WTC11 (cell line): ENCODE measurements at regions not wholly inside any gene's neighbourhood (a gene's known extent, or its start where the extent isn't known, plus 50 kb on each side); places are given as distances from the start of the nearest gene placed in this dataset.

Experiments used
- ATAC-seq: fragments of 200-7000 bp; cut with Tn5 transposase; 2 replicates; pipeline ENCODE4 v1.10.0; 2021; ENCODE audit warnings: mild to moderate bottlenecking, moderate library complexity
- CTCF ChIA-PET: fragments of 300-600 bp; sonication (Branson Sonifier 250); formaldehyde crosslinking; loops from one replicate; lab custom pipeline; 2021; ENCODE audit warnings: antibody characterized with exemption; lab: Charles Lee
- POLR2A ChIA-PET: fragments of 350-600 bp; sonication (Branson Sonifier 250); formaldehyde crosslinking; loops from one replicate; lab custom pipeline; 2021; ENCODE audit warnings: antibody characterized with exemption; lab: Charles Lee
- DNase-seq: peaks from one replicate; pipeline ENCODE4 v3.0.0; 2021; ENCODE audit warnings: low spot score
- H3K27ac Mint-ChIP-seq: 2 replicates; pipeline ENCODE4 v1.8.0; 2021; ENCODE audit warnings: mixed read lengths
- H3K27me3 Mint-ChIP-seq: 2 replicates; pipeline ENCODE4 v1.8.0; 2021; ENCODE audit warnings: low read depth, mild to moderate bottlenecking, moderate library complexity, mixed read lengths
- H3K36me3 Mint-ChIP-seq: 2 replicates; pipeline ENCODE4 v1.8.0; 2021; ENCODE audit warnings: mixed read lengths
- H3K4me1 Mint-ChIP-seq: 2 replicates; pipeline ENCODE4 v1.8.0; 2022; ENCODE audit warnings: mixed read lengths
- H3K4me3 Mint-ChIP-seq: 2 replicates; pipeline ENCODE4 v1.8.0; 2021; ENCODE audit warnings: mild to moderate bottlenecking, moderate library complexity, mixed read lengths
- H3K9me3 Mint-ChIP-seq: 2 replicates; pipeline ENCODE4 v1.8.0; 2021; ENCODE audit warnings: mixed read lengths
- AFF4 ChIP-seq: sonication (generic); formaldehyde crosslinking; IDR thresholded peaks from 2 replicates; pipeline ENCODE4 v1.8.1; 2023; ENCODE audit warnings: mild to moderate bottlenecking, missing genetic modification reagents, borderline replicate concordance
- CBFB ChIP-seq: sonication (generic); formaldehyde crosslinking; IDR thresholded peaks from 2 replicates; pipeline ENCODE4 v1.8.1; 2022; ENCODE audit warnings: mild to moderate bottlenecking, low read depth, missing genetic modification reagents
- CDX4 ChIP-seq: fragments of 250-450 bp; sonication (Bioruptor Pico); IDR thresholded peaks from 2 replicates; pipeline ENCODE4 v1.9.0; 2021; ENCODE audit warnings: moderate library complexity, mild to moderate bottlenecking, inconsistent platforms, borderline replicate concordance
- EMX1 ChIP-seq: fragments of 250-450 bp; sonication (Bioruptor Pico); IDR thresholded peaks from 2 replicates; pipeline ENCODE4 v1.8.0; 2021; ENCODE audit warnings: mild to moderate bottlenecking
- ETV6 ChIP-seq: sonication (generic); formaldehyde crosslinking; IDR thresholded peaks from 2 replicates; pipeline ENCODE4 v1.8.1; 2022; ENCODE audit warnings: mild to moderate bottlenecking, missing genetic modification reagents
- GRHL2 ChIP-seq: fragments of 250-450 bp; sonication (Bioruptor Pico); IDR thresholded peaks from 2 replicates; pipeline ENCODE4 v1.8.0; 2022; ENCODE audit warnings: mild to moderate bottlenecking, moderate library complexity; ENCODE audit not compliant: insufficient replicate concordance, severe bottlenecking
- IRF2 ChIP-seq: sonication (generic); formaldehyde crosslinking; IDR thresholded peaks from 2 replicates; pipeline ENCODE4 v1.8.0; 2022; ENCODE audit warnings: low read depth, missing genetic modification reagents, borderline replicate concordance
- JAZF1 ChIP-seq: fragments of 250-450 bp; sonication (Bioruptor Pico); IDR thresholded peaks from 2 replicates; pipeline ENCODE4 v1.9.0; 2021; ENCODE audit warnings: moderate library complexity, mild to moderate bottlenecking, inconsistent platforms
- OVOL2 ChIP-seq: fragments of 250-450 bp; sonication (Bioruptor Pico); IDR thresholded peaks from 2 replicates; pipeline ENCODE4 v1.9.0; 2021; ENCODE audit warnings: mild to moderate bottlenecking, borderline replicate concordance
- PRRX2 ChIP-seq: fragments of 250-450 bp; sonication (Bioruptor Pico); IDR thresholded peaks from 2 replicates; pipeline ENCODE4 v1.8.0; 2021; ENCODE audit warnings: mild to moderate bottlenecking
- USF2 ChIP-seq: sonication (generic); formaldehyde crosslinking; IDR thresholded peaks from 2 replicates; pipeline ENCODE4 v1.8.1; 2023; ENCODE audit warnings: mild to moderate bottlenecking, missing genetic modification reagents, moderate library complexity
- ZNF317 ChIP-seq: sonication (generic); formaldehyde crosslinking; IDR thresholded peaks from 2 replicates; pipeline ENCODE4 v1.8.1; 2023; ENCODE audit warnings: low read depth, mild to moderate bottlenecking, moderate library complexity, missing genetic modification reagents, borderline replicate concordance
- TF ChIP-seq, protein P1 (sequence below): fragments of 250-450 bp; sonication (Bioruptor Pico); IDR thresholded peaks from 2 replicates; pipeline ENCODE4 v1.9.0; 2021; ENCODE audit warnings: mild to moderate bottlenecking, borderline replicate concordance
- TF ChIP-seq, protein P2 (sequence below): sonication (generic); formaldehyde crosslinking; conservative IDR thresholded peaks from 2 replicates; pipeline ENCODE4 v1.8.1; 2022; ENCODE audit warnings: mild to moderate bottlenecking, missing genetic modification reagents
- TF ChIP-seq, protein P3 (sequence below): sonication (generic); formaldehyde crosslinking; IDR thresholded peaks from 2 replicates; pipeline ENCODE4 v1.8.0; 2022; ENCODE audit warnings: missing genetic modification reagents
- TF ChIP-seq, protein P4 (sequence below): fragments of 250-450 bp; sonication (Bioruptor Pico); conservative IDR thresholded peaks from 2 replicates; pipeline ENCODE4 v1.9.0; 2021; ENCODE audit warnings: mild to moderate bottlenecking
- TF ChIP-seq, protein P5 (sequence below): sonication (generic); formaldehyde crosslinking; IDR thresholded peaks from 2 replicates; pipeline ENCODE4 v1.8.1; 2023; ENCODE audit warnings: mild to moderate bottlenecking, missing genetic modification reagents, moderate library complexity
- TF ChIP-seq, protein P6 (sequence below): sonication (generic); formaldehyde crosslinking; IDR thresholded peaks from 2 replicates; pipeline ENCODE4 v1.8.0; 2022; ENCODE audit warnings: mild to moderate bottlenecking, missing genetic modification reagents

- H3K4me3 Mint-ChIP-seq: no peak overlapping the region
- H3K27ac Mint-ChIP-seq: no peak overlapping the region
- H3K4me1 Mint-ChIP-seq: no peaks in the 10 kb centered on the region
- CTCF ChIA-PET: no interaction called here
- peaks cover 52% of the 10 kb centered on the region for H3K9me3 Mint-ChIP-seq
- H3K27me3 Mint-ChIP-seq: peaks cover 10% of the 10 kb centered on the region
- DNase-seq: no peak
- peaks cover 64% of the 10 kb centered on the region for H3K36me3 Mint-ChIP-seq
- no peak for ATAC-seq
- POLR2A ChIA-PET: no interaction called here
- TF ChIP-seq USF2 (CRISPR knock-in tag) (no peak), JAZF1 (no peak), GRHL2 (CRISPR knock-in tag) (no peak), ZNF317 (no peak), ETV6 (CRISPR knock-in tag) (no peak), AFF4 (CRISPR knock-in tag) (no peak), CBFB (no peak), PRRX2 (CRISPR knock-in tag) (no peak), CDX4 (CRISPR knock-in tag) (no peak), IRF2 (CRISPR knock-in tag) (no peak), EMX1 (CRISPR knock-in tag) (no peak), OVOL2 (CRISPR knock-in tag) (no peak)
- TF ChIP-seq, protein P1, sequence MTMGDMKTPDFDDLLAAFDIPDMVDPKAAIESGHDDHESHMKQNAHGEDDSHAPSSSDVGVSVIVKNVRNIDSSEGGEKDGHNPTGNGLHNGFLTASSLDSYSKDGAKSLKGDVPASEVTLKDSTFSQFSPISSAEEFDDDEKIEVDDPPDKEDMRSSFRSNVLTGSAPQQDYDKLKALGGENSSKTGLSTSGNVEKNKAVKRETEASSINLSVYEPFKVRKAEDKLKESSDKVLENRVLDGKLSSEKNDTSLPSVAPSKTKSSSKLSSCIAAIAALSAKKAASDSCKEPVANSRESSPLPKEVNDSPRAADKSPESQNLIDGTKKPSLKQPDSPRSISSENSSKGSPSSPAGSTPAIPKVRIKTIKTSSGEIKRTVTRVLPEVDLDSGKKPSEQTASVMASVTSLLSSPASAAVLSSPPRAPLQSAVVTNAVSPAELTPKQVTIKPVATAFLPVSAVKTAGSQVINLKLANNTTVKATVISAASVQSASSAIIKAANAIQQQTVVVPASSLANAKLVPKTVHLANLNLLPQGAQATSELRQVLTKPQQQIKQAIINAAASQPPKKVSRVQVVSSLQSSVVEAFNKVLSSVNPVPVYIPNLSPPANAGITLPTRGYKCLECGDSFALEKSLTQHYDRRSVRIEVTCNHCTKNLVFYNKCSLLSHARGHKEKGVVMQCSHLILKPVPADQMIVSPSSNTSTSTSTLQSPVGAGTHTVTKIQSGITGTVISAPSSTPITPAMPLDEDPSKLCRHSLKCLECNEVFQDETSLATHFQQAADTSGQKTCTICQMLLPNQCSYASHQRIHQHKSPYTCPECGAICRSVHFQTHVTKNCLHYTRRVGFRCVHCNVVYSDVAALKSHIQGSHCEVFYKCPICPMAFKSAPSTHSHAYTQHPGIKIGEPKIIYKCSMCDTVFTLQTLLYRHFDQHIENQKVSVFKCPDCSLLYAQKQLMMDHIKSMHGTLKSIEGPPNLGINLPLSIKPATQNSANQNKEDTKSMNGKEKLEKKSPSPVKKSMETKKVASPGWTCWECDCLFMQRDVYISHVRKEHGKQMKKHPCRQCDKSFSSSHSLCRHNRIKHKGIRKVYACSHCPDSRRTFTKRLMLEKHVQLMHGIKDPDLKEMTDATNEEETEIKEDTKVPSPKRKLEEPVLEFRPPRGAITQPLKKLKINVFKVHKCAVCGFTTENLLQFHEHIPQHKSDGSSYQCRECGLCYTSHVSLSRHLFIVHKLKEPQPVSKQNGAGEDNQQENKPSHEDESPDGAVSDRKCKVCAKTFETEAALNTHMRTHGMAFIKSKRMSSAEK (CRISPR knock-in tag): no peak
- TF ChIP-seq, protein P2, sequence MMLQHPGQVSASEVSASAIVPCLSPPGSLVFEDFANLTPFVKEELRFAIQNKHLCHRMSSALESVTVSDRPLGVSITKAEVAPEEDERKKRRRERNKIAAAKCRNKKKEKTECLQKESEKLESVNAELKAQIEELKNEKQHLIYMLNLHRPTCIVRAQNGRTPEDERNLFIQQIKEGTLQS (CRISPR knock-in tag): no peak
- TF ChIP-seq, protein P3, sequence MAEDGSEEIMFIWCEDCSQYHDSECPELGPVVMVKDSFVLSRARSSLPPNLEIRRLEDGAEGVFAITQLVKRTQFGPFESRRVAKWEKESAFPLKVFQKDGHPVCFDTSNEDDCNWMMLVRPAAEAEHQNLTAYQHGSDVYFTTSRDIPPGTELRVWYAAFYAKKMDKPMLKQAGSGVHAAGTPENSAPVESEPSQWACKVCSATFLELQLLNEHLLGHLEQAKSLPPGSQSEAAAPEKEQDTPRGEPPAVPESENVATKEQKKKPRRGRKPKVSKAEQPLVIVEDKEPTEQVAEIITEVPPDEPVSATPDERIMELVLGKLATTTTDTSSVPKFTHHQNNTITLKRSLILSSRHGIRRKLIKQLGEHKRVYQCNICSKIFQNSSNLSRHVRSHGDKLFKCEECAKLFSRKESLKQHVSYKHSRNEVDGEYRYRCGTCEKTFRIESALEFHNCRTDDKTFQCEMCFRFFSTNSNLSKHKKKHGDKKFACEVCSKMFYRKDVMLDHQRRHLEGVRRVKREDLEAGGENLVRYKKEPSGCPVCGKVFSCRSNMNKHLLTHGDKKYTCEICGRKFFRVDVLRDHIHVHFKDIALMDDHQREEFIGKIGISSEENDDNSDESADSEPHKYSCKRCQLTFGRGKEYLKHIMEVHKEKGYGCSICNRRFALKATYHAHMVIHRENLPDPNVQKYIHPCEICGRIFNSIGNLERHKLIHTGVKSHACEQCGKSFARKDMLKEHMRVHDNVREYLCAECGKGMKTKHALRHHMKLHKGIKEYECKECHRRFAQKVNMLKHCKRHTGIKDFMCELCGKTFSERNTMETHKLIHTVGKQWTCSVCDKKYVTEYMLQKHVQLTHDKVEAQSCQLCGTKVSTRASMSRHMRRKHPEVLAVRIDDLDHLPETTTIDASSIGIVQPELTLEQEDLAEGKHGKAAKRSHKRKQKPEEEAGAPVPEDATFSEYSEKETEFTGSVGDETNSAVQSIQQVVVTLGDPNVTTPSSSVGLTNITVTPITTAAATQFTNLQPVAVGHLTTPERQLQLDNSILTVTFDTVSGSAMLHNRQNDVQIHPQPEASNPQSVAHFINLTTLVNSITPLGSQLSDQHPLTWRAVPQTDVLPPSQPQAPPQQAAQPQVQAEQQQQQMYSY (CRISPR knock-in tag): no peak
- TF ChIP-seq, protein P4, sequence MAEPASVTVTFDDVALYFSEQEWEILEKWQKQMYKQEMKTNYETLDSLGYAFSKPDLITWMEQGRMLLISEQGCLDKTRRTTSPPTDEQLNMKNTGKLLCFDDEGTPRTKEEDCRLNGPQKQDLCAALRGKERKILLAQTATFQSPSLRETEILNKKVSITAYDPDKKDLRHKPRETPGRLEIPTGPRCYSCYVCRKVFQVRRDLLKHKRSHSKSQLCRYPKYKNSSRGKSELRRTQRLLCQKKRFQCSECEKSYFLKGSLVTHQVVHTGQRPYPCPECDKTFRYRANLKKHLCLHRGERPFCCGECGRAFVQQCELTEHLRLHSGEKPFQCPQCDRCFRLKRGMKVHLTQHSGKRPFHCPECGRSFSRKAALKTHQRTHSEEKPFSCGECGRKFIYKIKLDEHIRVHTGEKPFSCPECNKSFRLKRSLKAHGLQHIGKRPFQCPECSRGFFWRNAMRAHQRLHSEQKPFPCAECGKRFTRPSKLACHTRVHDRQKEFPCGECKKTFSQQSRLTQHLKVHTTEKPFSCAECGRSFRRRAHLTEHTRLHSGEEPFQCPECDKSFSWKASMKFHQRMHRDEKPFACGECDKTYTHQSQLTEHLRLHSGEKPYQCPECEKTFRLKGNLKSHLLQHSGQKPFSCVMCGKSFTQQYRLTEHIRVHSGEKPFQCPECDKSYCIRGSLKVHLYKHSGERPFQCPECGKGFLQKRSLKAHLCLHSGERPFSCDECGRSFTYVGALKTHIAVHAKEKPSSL (CRISPR knock-in tag): no peak
- TF ChIP-seq, protein P5, sequence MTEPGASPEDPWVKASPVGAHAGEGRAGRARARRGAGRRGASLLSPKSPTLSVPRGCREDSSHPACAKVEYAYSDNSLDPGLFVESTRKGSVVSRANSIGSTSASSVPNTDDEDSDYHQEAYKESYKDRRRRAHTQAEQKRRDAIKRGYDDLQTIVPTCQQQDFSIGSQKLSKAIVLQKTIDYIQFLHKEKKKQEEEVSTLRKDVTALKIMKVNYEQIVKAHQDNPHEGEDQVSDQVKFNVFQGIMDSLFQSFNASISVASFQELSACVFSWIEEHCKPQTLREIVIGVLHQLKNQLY (CRISPR knock-in tag): no peak
- TF ChIP-seq, protein P6, sequence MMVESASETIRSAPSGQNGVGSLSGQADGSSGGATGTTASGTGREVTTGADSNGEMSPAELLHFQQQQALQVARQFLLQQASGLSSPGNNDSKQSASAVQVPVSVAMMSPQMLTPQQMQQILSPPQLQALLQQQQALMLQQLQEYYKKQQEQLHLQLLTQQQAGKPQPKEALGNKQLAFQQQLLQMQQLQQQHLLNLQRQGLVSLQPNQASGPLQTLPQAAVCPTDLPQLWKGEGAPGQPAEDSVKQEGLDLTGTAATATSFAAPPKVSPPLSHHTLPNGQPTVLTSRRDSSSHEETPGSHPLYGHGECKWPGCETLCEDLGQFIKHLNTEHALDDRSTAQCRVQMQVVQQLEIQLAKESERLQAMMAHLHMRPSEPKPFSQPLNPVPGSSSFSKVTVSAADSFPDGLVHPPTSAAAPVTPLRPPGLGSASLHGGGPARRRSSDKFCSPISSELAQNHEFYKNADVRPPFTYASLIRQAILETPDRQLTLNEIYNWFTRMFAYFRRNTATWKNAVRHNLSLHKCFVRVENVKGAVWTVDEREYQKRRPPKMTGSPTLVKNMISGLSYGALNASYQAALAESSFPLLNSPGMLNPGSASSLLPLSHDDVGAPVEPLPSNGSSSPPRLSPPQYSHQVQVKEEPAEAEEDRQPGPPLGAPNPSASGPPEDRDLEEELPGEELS (CRISPR knock-in tag): no peak
Observed at GRCh38 chr1:4052657-4053056, 152.6 kb upstream of the C1orf174 start.
